Sigmoid colon (tissue), 6 donors: ENCODE measurements at regions not wholly inside any gene's neighbourhood (a gene's known extent, or its start where the extent isn't known, plus 50 kb on each side); places are given as distances from the start of the nearest gene placed in this dataset.

Experiments
- DNase-seq: peaks from one replicate; pipeline ENCODE4 v3.0.0-alpha.2; 2019
- H3K27ac ChIP-seq, 4 donors: fragments of 200-600 bp; sonication (generic); one replicate each; pipeline ENCODE4 v1.5.1; 2016 to 2019; ENCODE audit warnings: mild to moderate bottlenecking in 1 of 4
- H3K27me3 ChIP-seq, 3 donors: fragments of 200-600 bp; sonication (generic); one replicate each; pipeline ENCODE4 v1.5.1; 2019; ENCODE audit warnings: mild to moderate bottlenecking in 1 of 3
- H3K36me3 ChIP-seq, 4 donors: fragments of 200-600 bp; sonication (generic); one replicate each; pipeline ENCODE4 v1.5.1; 2016 to 2019
- H3K4me1 ChIP-seq, 4 donors: fragments of 200-600 bp; sonication (generic); one replicate each; pipeline ENCODE4 v1.5.1; 2017 to 2019
- H3K4me3 ChIP-seq, 4 donors: fragments of 200-600 bp; sonication (generic); one replicate each; pipeline ENCODE4 v1.5.1; 2017 to 2019; ENCODE audit warnings: mild to moderate bottlenecking in 2 of 4, moderate library complexity in 1 of 4
- H3K9me3 ChIP-seq, 4 donors: fragments of 200-600 bp in 3 of 4; sonication (generic) in 3 of 4; one replicate each; pipeline versions ENCODE4 v1.5.1 to v1.6.1; 2013 to 2019
- CTCF ChIP-seq, 4 experiments: fragments of 450-650 bp in 3 of 4; fragments of 200-600 bp in 1 of 4; IDR thresholded peaks; one replicate each; pipeline ENCODE4 v1.5.1; 2016 to 2019; ENCODE audit warnings: antibody characterized with exemption in 4 of 4, mild to moderate bottlenecking in 3 of 4, moderate library complexity in 2 of 4
- EP300 ChIP-seq, 4 donors: sonication (generic); formaldehyde crosslinking; IDR thresholded peaks; one replicate each; pipeline ENCODE4 v1.6.1; 2017; ENCODE audit warnings: antibody characterized with exemption in 4 of 4
- POLR2A ChIP-seq, 2 donors: fragments of 450-650 bp; IDR thresholded peaks; one replicate each; pipeline ENCODE4 v1.6.1; 2016; ENCODE audit warnings: antibody characterized with exemption in 2 of 2, mild to moderate bottlenecking in 2 of 2, moderate library complexity in 2 of 2
- POLR2AphosphoS5 ChIP-seq, 4 donors: sonication (generic); formaldehyde crosslinking; IDR thresholded peaks; one replicate each; pipeline ENCODE4 v1.6.1; 2017; ENCODE audit warnings: antibody characterized with exemption in 4 of 4
- WGBS, 2 donors: extraction: QIAGEN DNeasy Blood & Tissue Kit; methylation state at CpG; one replicate each; pipeline ENCODE4 v1.1.7; 2013; 5-methylcytosine and 5-hydroxymethylcytosine counted together
- intact Hi-C: fragments of 100-400 bp; cut with DNase I; formaldehyde crosslinking; loops from one replicate; pipeline ENCODE4 v1.15.1; 2023
- donor health status: healthy with polysubstance abuse.
- donor health status: healthy.

GRCh38 chrX:799808-800207 is 169.2 kb downstream of the SHOX start:
- Histone ChIP-seq H3K9me3 (no peaks in the 10 kb centered on the region), H3K27me3 (no peaks in the 10 kb centered on the region), H3K4me1 (no peaks in the 10 kb centered on the region), H3K27ac (no peak overlapping the region), H3K36me3 (no peaks in the 10 kb centered on the region), H3K4me3 (no peak overlapping the region)
- 93 to 96% methylated on average over 3 of the region's 3 CpGs for WGBS, 2 donors
- DNase-seq = no peak
- no peak for TF ChIP-seq POLR2A (IDR thresholded peaks at IDR 0.05)
- no peak for TF ChIP-seq CTCF (IDR thresholded peaks at IDR 0.05)
- TF ChIP-seq EP300 (IDR thresholded peaks at IDR 0.05) = no peak
- TF ChIP-seq POLR2AphosphoS5 (IDR thresholded peaks at IDR 0.05) = no peak
- intact Hi-C loops = no loop called here

DNA sequence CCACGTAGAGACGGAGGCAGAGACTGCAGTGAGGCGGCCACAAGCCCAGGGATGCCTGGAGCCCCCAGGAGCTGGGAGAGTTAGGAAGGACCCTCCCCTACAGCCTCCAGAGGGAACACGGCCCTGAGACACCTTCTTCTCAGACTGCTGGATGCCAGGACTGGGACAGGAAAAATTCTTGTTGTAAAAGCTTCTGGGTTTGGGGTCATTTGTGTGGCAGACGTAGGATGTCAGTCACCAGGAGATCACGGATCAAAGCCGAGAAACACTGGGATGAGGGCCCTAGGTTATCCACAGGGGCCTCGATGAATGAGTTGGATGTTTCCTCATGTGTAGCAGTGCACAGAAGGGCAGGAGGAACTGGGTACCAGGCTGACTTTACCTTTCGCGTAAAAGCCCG is 163.7 kb downstream of the SHOX start:
- Histone ChIP-seq H3K27me3 (peaks cover 0 to 32% (median 0%) of the 10 kb centered on the region in 3 donors), H3K4me1 (no peaks in the 10 kb centered on the region), H3K27ac (no peak overlapping the region), H3K36me3 (no peaks in the 10 kb centered on the region), H3K9me3 (peaks cover 0 to 7% (median 0%) of the 10 kb centered on the region in 4 donors), H3K4me3 (no peak overlapping the region)
- intact Hi-C loops = no loop called here
- no peak for TF ChIP-seq CTCF (IDR thresholded peaks at IDR 0.05)
- no peak for TF ChIP-seq POLR2A (IDR thresholded peaks at IDR 0.05)
- no peak for TF ChIP-seq EP300 (IDR thresholded peaks at IDR 0.05)
- TF ChIP-seq POLR2AphosphoS5 (IDR thresholded peaks at IDR 0.05) = no peak
- no peak for DNase-seq
- 87 to 88% methylated on average over 11 of the region's 11 CpGs for WGBS, 2 donors

DNA sequence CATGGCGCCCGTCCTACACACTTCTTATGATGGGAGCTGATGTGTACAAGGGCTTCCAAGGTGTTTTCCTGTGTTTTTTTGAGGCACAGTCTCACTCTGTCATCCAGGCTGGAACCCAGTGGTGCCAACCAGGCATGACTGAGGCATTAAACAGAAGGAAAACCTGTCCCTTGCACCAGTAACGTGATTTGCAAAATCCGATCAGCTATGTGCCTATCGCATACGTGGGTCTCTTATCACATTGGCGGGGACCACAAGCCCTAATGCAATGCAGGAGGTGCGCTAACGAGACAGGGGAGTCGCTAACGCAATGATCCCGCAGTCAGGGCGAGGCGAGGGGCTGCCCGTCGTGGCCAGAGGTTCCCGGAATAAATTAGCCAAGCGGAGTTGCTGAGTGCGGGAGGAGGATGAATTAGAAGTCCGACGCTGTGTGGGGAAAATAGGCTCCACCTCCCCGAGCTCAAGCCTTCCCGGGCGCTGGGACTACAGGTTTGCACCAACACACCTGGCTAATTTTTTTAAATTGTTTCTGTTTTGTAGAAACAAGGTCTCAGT is 162.7 kb downstream of the SHOX start:
- TF ChIP-seq EP300 (IDR thresholded peaks at IDR 0.05) = no peak
- no peak for TF ChIP-seq CTCF (IDR thresholded peaks at IDR 0.05)
- TF ChIP-seq POLR2A (IDR thresholded peaks at IDR 0.05) = no peak
- no peak for TF ChIP-seq POLR2AphosphoS5 (IDR thresholded peaks at IDR 0.05)
- no peaks in the 10 kb centered on the region for H3K36me3 ChIP-seq
- H3K4me3 ChIP-seq = no peak overlapping the region
- 78 to 82% methylated on average over 24 of the region's 24 CpGs for WGBS, 2 donors
- peaks cover 0 to 7% (median 0%) of the 10 kb centered on the region in 4 donors for H3K9me3 ChIP-seq
- DNase-seq = no peak
- H3K27me3 ChIP-seq = peaks cover 0 to 38% (median 0%) of the 10 kb centered on the region in 3 donors
- intact Hi-C loops = no loop called here
- no peaks in the 10 kb centered on the region for H3K4me1 ChIP-seq
- H3K27ac ChIP-seq = no peak overlapping the region

GRCh38 chrX:791479-792034 is 161.0 kb downstream of the SHOX start:
- Histone ChIP-seq H3K27me3 (peaks cover 0 to 38% (median 0%) of the 10 kb centered on the region in 3 donors), H3K4me3 (no peak overlapping the region), H3K9me3 (peaks cover 0 to 7% (median 0%) of the 10 kb centered on the region in 4 donors), H3K36me3 (no peaks in the 10 kb centered on the region), H3K27ac (no peak overlapping the region), H3K4me1 (no peaks in the 10 kb centered on the region)
- no peak for TF ChIP-seq EP300 (IDR thresholded peaks at IDR 0.05)
- no peak for TF ChIP-seq CTCF (IDR thresholded peaks at IDR 0.05)
- TF ChIP-seq POLR2AphosphoS5 (IDR thresholded peaks at IDR 0.05) = no peak
- no peak for TF ChIP-seq POLR2A (IDR thresholded peaks at IDR 0.05)
- DNase-seq = no peak
- WGBS, 2 donors = 25 to 38% methylated on average over 14 of the region's 14 CpGs
- intact Hi-C loops = no loop called here
